Uterus (tissue), 3 donors: ENCODE measurements at regions not wholly inside any gene's neighbourhood (a gene's known extent, or its start where the extent isn't known, plus 50 kb on each side); places are given as distances from the start of the nearest gene placed in this dataset.
A peak's percentile ranks its signal among the peaks of the same experiment; 100 is the strongest.
"Not testable (repeated sequence)": the region's sequence is repeated elsewhere in the genome, so short reads cannot be mapped to it uniquely, and the experiment has no call there.

Experiments used
- DNase-seq, 2 donors: peaks; one replicate each; pipeline ENCODE4 v3.0.0-alpha.2; 2019 to 2020
- H3K27ac ChIP-seq, 2 donors: fragments of 200-600 bp; sonication (generic); 1 replicate in 1 of 2; 2 replicates in 1 of 2; pipeline ENCODE4 v1.5.1; 2016 to 2018
- H3K27me3 ChIP-seq, 2 donors: fragments of 200-600 bp; sonication (generic); one replicate each; pipeline ENCODE4 v1.5.1; 2018 to 2019; ENCODE audit warnings: control low read depth in 1 of 2
- H3K36me3 ChIP-seq, 2 donors: fragments of 200-600 bp; sonication (generic); one replicate each; pipeline ENCODE4 v1.5.1; 2019; ENCODE audit warnings: control low read depth in 1 of 2
- H3K4me1 ChIP-seq, 2 donors: fragments of 200-600 bp; sonication (generic); one replicate each; pipeline ENCODE4 v1.5.1; 2018 to 2019; ENCODE audit warnings: control low read depth in 1 of 2
- H3K4me3 ChIP-seq, 2 donors: fragments of 200-600 bp; sonication (generic); 1 replicate in 1 of 2; 2 replicates in 1 of 2; pipeline ENCODE4 v1.5.1; 2018 to 2019; ENCODE audit warnings: mild to moderate bottlenecking in 1 of 2
- H3K9me3 ChIP-seq, 2 donors: fragments of 200-600 bp; sonication (generic); one replicate each; pipeline ENCODE4 v1.5.1; 2019; ENCODE audit warnings: control low read depth in 1 of 2
- POLR2A ChIP-seq, 2 donors: fragments of 450-650 bp; IDR thresholded peaks; one replicate each; pipeline ENCODE4 v1.6.1; 2016; ENCODE audit warnings: antibody characterized with exemption in 2 of 2, mild to moderate bottlenecking in 1 of 2, moderate library complexity in 1 of 2
- intact Hi-C: fragments of 100-400 bp; cut with DNase I; formaldehyde crosslinking; loops from one replicate; pipeline ENCODE4 v1.15.1; 2023; ENCODE audit warnings: low total_unique reads
- donor health status: DM: yes; HTN: yes; CAD: no.

DNA sequence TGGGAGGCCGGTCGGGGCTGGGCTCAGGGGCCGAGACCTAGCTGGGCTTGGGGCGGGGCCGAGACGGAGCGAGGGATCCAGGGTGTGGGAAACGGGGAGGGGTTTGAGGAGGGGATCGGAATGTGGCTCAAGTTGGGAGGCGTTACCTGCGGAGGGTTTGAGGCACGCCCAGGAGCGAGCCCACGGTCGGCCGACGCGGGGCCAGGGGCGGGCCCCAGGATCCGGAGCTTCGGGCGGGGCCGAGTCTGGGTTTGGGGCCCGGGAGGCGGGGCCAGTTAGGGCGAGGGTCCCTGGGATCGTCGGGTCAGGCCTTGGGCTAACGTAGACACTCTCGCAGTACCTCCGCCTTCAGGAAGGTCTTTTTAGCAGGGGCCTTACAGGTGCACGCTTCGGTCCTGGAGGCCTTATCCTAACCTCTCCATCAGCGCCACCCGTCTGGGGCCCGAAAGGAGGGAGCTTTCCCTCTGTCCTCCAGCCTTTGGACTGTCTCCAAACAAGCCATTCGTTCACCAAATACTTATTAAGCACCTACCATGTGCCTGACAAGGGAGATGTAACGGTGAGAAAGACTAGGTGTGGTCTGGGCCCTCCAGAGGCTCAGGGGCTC is 228.2 kb upstream of the FRG2C start:
- peak in 1 of 2 donors; percentile 46 for TF ChIP-seq POLR2A (IDR thresholded peaks at IDR 0.05)
- intact Hi-C loops, H3K4me1 ChIP-seq, H3K36me3 ChIP-seq, H3K27me3 ChIP-seq, H3K9me3 ChIP-seq: not testable (repeated sequence)
- DNase-seq: peak in 1 of 2 donors; percentile 56
- H3K27ac ChIP-seq: peak overlapping the region; percentile 90 to 97
- peak overlapping the region; percentile 81 to 83 for H3K4me3 ChIP-seq

GRCh38 chr3:75440986-75441385 is 223.1 kb upstream of the FRG2C start:
- H3K36me3 ChIP-seq, H3K4me3 ChIP-seq, intact Hi-C loops, H3K4me1 ChIP-seq, H3K27me3 ChIP-seq, DNase-seq, H3K9me3 ChIP-seq, H3K27ac ChIP-seq: not testable (repeated sequence)

- DNase-seq, H3K27me3 ChIP-seq, H3K4me1 ChIP-seq, H3K9me3 ChIP-seq, intact Hi-C loops, H3K36me3 ChIP-seq, H3K27ac ChIP-seq, H3K4me3 ChIP-seq: not testable (repeated sequence)
Observed at GRCh38 chr3:75444634-75445033, 219.5 kb upstream of the FRG2C start.

- H3K4me1 ChIP-seq, intact Hi-C loops, H3K36me3 ChIP-seq: not testable (repeated sequence)
Observed at GRCh38 chr3:75445234-75445633, 218.9 kb upstream of the FRG2C start.

GRCh38 chr3:75446948-75447347 is 217.2 kb upstream of the FRG2C start:
- not testable (repeated sequence) for DNase-seq

More at GRCh38 chr3:75445234-75445633, 218.9 kb upstream of the FRG2C start:
- not testable (repeated sequence) for H3K9me3 ChIP-seq, DNase-seq, H3K27ac ChIP-seq, H3K27me3 ChIP-seq, H3K4me3 ChIP-seq

DNA sequence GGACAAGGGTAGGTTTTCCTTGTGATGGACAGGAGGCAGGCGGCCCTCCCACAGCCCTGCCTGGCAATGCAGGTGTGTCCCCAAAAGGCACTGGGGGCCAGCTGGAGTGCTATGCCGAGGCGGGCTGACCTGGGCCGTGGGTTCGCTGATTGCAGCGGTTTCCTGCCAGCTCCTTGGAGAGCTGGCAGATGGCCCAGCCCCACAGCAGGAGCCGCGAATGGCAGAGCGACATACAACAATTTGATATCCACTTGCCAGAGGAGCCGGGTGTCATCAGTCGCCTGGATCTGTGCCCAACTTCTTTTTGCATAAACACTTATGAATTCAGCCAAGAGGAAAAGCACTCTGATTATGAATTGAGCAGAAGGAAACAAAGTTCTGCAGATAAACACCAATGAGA is 210.8 kb upstream of the FRG2C start:
- H3K27ac ChIP-seq, H3K9me3 ChIP-seq, H3K36me3 ChIP-seq, H3K4me3 ChIP-seq, H3K27me3 ChIP-seq, H3K4me1 ChIP-seq, intact Hi-C loops: not testable (repeated sequence)
- peak in 1 of 2 donors; percentile 20 for DNase-seq

More at GRCh38 chr3:75446948-75447347, 217.2 kb upstream of the FRG2C start:
- H3K27me3 ChIP-seq, H3K9me3 ChIP-seq, H3K36me3 ChIP-seq, H3K4me1 ChIP-seq, H3K4me3 ChIP-seq, intact Hi-C loops, H3K27ac ChIP-seq: not testable (repeated sequence)

DNA sequence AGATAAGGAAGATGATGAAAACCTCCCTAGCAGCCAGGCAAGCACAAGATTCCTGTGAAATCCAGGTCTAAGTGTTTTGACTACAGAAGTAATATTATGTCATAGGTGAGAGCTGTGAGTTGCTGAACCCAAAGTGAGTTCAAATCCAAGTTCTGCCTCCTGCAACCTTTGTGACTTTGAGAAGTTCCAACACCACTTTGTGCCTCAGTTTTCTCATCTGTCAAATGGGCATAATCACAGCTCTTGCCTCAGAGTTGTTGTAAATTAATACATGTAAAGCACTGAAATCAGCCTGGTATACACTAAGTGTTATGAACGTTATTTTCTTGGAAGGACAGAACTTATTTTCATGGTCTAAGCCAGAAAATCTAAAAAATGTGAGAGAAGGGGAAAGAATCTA is 210.3 kb upstream of the FRG2C start:
- H3K27ac ChIP-seq, H3K36me3 ChIP-seq, DNase-seq, H3K27me3 ChIP-seq, H3K9me3 ChIP-seq, H3K4me1 ChIP-seq, intact Hi-C loops, H3K4me3 ChIP-seq: not testable (repeated sequence)

- H3K36me3 ChIP-seq, H3K4me1 ChIP-seq, H3K4me3 ChIP-seq, H3K27me3 ChIP-seq, H3K9me3 ChIP-seq, intact Hi-C loops, DNase-seq, H3K27ac ChIP-seq: not testable (repeated sequence)
Observed at GRCh38 chr3:75474530-75474929, 189.6 kb upstream of the FRG2C start.

DNA sequence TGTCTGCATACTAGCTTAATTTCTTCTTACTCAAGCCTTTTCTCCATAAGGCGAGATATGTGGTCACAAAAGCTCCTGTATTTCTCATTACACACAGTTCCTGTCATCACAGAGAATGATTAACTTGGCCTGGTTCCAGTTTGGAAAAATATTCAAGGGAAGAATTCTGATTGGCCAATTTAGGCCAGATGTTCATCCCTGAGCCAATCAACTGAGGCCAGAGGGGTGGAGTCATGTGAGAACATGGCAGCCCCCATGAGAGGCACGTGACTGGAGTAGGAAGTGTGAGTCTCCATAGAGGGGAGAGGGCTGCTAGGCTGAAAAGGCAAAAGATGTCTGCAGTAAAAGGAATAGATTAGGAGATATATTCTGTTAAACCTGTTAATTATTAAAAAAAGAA is 167.5 kb upstream of the FRG2C start:
- DNase-seq, H3K36me3 ChIP-seq, H3K4me3 ChIP-seq, H3K4me1 ChIP-seq, H3K27ac ChIP-seq, intact Hi-C loops, H3K9me3 ChIP-seq, H3K27me3 ChIP-seq: not testable (repeated sequence)

- H3K4me1 ChIP-seq, intact Hi-C loops, H3K27ac ChIP-seq, H3K4me3 ChIP-seq, H3K27me3 ChIP-seq, H3K9me3 ChIP-seq, H3K36me3 ChIP-seq, DNase-seq: not testable (repeated sequence)
Observed at GRCh38 chr3:75500357-75500756, 163.8 kb upstream of the FRG2C start.

DNA sequence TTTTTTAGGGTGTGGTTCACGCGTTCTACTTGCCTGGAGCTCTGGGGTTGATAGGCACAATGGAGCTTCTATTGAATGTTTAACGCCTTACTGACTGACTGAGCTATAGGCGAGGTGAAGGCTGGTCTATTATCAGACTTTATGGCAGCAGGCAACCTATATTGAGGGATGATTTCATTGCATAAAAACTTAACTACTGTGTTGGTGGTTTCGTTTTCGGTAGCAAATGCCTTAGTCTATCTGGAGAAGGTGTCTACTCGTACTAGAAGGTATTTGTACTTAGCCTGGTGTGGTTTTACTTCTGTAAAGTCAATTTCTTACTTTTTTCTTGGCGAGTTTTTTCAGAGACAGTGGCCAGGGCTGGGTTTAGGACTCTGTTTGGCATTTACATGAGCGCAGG is 162.0 kb upstream of the FRG2C start:
- H3K4me3 ChIP-seq, intact Hi-C loops, H3K36me3 ChIP-seq, H3K4me1 ChIP-seq, H3K9me3 ChIP-seq, DNase-seq, H3K27ac ChIP-seq, H3K27me3 ChIP-seq: not testable (repeated sequence)

GRCh38 chr3:75502769-75503756 is 161.1 kb upstream of the FRG2C start:
- H3K4me3 ChIP-seq, H3K9me3 ChIP-seq, H3K27me3 ChIP-seq, DNase-seq, intact Hi-C loops, H3K36me3 ChIP-seq, H3K27ac ChIP-seq, H3K4me1 ChIP-seq: not testable (repeated sequence)
